Left ventricle myocardium inferior (tissue), 1 donor: ENCODE measurements at regions not wholly inside any gene's neighbourhood (a gene's known extent, or its start where the extent isn't known, plus 50 kb on each side); places are given as distances from the start of the nearest gene placed in this dataset.

Source experiments
- DNase-seq: peaks from one replicate; pipeline ENCODE4 v3.0.0-alpha.2; 2020
- H3K27ac ChIP-seq: fragments of 200-600 bp; replicated peaks from 2 replicates; pipeline ENCODE4 v1.8.0; 2021
- H3K27me3 ChIP-seq: fragments of 200-600 bp; 2 replicates; pipeline ENCODE4 v1.8.0; 2021; ENCODE audit warnings: low read depth
- H3K36me3 ChIP-seq: fragments of 200-600 bp; 2 replicates; pipeline ENCODE4 v1.8.0; 2021
- H3K4me1 ChIP-seq: fragments of 200-600 bp; 2 replicates; pipeline ENCODE4 v1.8.0; 2021
- H3K4me3 ChIP-seq: fragments of 200-600 bp; 2 replicates; pipeline ENCODE4 v1.8.0; 2021; ENCODE audit warnings: mild to moderate bottlenecking, moderate library complexity
- H3K9me3 ChIP-seq: fragments of 200-600 bp; replicated peaks from 2 replicates; pipeline ENCODE4 v1.8.0; 2021
- CTCF ChIP-seq: fragments of 200-600 bp; IDR thresholded peaks from 2 replicates; pipeline ENCODE4 v1.8.0; 2021; ENCODE audit warnings: antibody characterized with exemption, mild to moderate bottlenecking, borderline replicate concordance
- intact Hi-C: fragments of 100-400 bp; cut with micrococcal nuclease; formaldehyde crosslinking; loops from one replicate; pipeline ENCODE4 v1.11.0; 2022
- donor health status: DM: no; HTN: yes; CAD: no; lungs with severe emphysema.

- Histone ChIP-seq H3K4me3 (no peak overlapping the region), H3K9me3 (no peaks in the 10 kb centered on the region), H3K27me3 (no peaks in the 10 kb centered on the region), H3K36me3 (no peaks in the 10 kb centered on the region), H3K4me1 (no peaks in the 10 kb centered on the region), H3K27ac (no peak overlapping the region)
- intact Hi-C loops = no loop called here
- no peak for DNase-seq
- TF ChIP-seq CTCF = no peak
Measured at GRCh38 chr5:166499447-166500240, 1791.8 kb upstream of the WWC1 start.

GRCh38 chr5:166503506-166503905 lies 1787.9 kb upstream of the WWC1 start:
- Histone ChIP-seq H3K27ac (no peak overlapping the region), H3K4me1 (no peaks in the 10 kb centered on the region), H3K4me3 (no peak overlapping the region), H3K27me3 (no peaks in the 10 kb centered on the region), H3K36me3 (no peaks in the 10 kb centered on the region), H3K9me3 (no peaks in the 10 kb centered on the region)
- no peak for DNase-seq
- intact Hi-C loops = no loop called here
- no peak for TF ChIP-seq CTCF

GRCh38 chr5:166505067-166505466 lies 1786.4 kb upstream of the WWC1 start:
- intact Hi-C loops = no loop called here

GRCh38 chr5:166505544-166505943 lies 1785.9 kb upstream of the WWC1 start:
- intact Hi-C loops = no loop called here
- TF ChIP-seq CTCF = no peak
- Histone ChIP-seq H3K36me3 (no peaks in the 10 kb centered on the region), H3K9me3 (no peaks in the 10 kb centered on the region), H3K27ac (no peak overlapping the region), H3K27me3 (no peaks in the 10 kb centered on the region), H3K4me3 (no peak overlapping the region), H3K4me1 (no peaks in the 10 kb centered on the region)
- DNase-seq = no peak

More at GRCh38 chr5:166505067-166505466, 1786.4 kb upstream of the WWC1 start:
- no peaks in the 10 kb centered on the region for H3K4me1 ChIP-seq
- no peak for TF ChIP-seq CTCF
- H3K27me3 ChIP-seq = no peaks in the 10 kb centered on the region
- H3K36me3 ChIP-seq = no peaks in the 10 kb centered on the region
- no peaks in the 10 kb centered on the region for H3K9me3 ChIP-seq
- no peak for DNase-seq
- no peak overlapping the region for H3K4me3 ChIP-seq
- H3K27ac ChIP-seq = no peak overlapping the region

- no peak for TF ChIP-seq CTCF
- no peaks in the 10 kb centered on the region for H3K9me3 ChIP-seq
- no peak overlapping the region for H3K27ac ChIP-seq
- no peak overlapping the region for H3K4me3 ChIP-seq
- no peaks in the 10 kb centered on the region for H3K4me1 ChIP-seq
- intact Hi-C loops = no loop called here
- no peak for DNase-seq
- H3K27me3 ChIP-seq = no peaks in the 10 kb centered on the region
- no peaks in the 10 kb centered on the region for H3K36me3 ChIP-seq
Measured at GRCh38 chr5:166507810-166508425, 1783.5 kb upstream of the WWC1 start.
